HFFc6 (cell line): ENCODE measurements at regions not wholly inside any gene's neighbourhood (a gene's known extent, or its start where the extent isn't known, plus 50 kb on each side); places are given as distances from the start of the nearest gene placed in this dataset. TPM values are rescaled to one million over a fixed set of nuclear protein-coding genes. Genes with fewer than 3 reads are reported as not detected.
"Not testable (repeated sequence)": the region's sequence is repeated elsewhere in the genome, so short reads cannot be mapped to it uniquely, and the experiment has no call there.

Source experiments
- DNase-seq: peaks from one replicate; pipeline ENCODE4 v3.0.0-alpha.2; 2018
- H3K27ac Mint-ChIP-seq: 2 replicates; pipeline ENCODE4 v1.8.0; 2020; ENCODE audit warnings: mild to moderate bottlenecking, mixed read lengths
- H3K27me3 Mint-ChIP-seq: 2 replicates; pipeline ENCODE4 v1.8.0; 2021; ENCODE audit warnings: mild to moderate bottlenecking, moderate library complexity, mixed read lengths; ENCODE audit not compliant: insufficient read depth
- H3K36me3 Mint-ChIP-seq: 2 replicates; pipeline ENCODE4 v1.8.0; 2021; ENCODE audit warnings: low read depth, mixed read lengths
- H3K4me1 Mint-ChIP-seq: 2 replicates; pipeline ENCODE4 v1.8.0; 2020; ENCODE audit warnings: low read depth, mixed read lengths
- H3K4me3 Mint-ChIP-seq: 2 replicates; pipeline ENCODE4 v1.8.0; 2020; ENCODE audit warnings: mild to moderate bottlenecking, moderate library complexity, mixed read lengths
- H3K9me3 Mint-ChIP-seq: 2 replicates; pipeline ENCODE4 v1.8.0; 2020; ENCODE audit warnings: mild to moderate bottlenecking, mixed read lengths
- CTCF ChIP-seq: fragments of 200-600 bp; sonication (generic); IDR thresholded peaks from 2 replicates; pipeline ENCODE4 v1.5.0; 2021; ENCODE audit warnings: antibody characterized with exemption, mild to moderate bottlenecking
- microRNA-seq: library from miRNA; unstranded; fragments of <30 nt; microRNA quantifications from one replicate; pipeline ENCODE4, GENCODE V29; 2019

GRCh38 chr5:87210743-87211142 lies 56.9 kb upstream of the RASA1 start:
- H3K4me3 Mint-ChIP-seq: no peak overlapping the region
- peaks cover 41% of the 10 kb centered on the region for H3K4me1 Mint-ChIP-seq
- DNase-seq: no peak
- no peak overlapping the region for H3K27ac Mint-ChIP-seq
- peaks cover 14% of the 10 kb centered on the region for H3K36me3 Mint-ChIP-seq
- H3K9me3 Mint-ChIP-seq: no peaks in the 10 kb centered on the region
- TF ChIP-seq CTCF: no peak
- 0 out of 2 replicates have a peak, but pooled peaks cover 1% of the 10 kb centered on the region for H3K27me3 Mint-ChIP-seq

GRCh38 chr5:87211676-87212075 lies 56.0 kb upstream of the RASA1 start:
- no peak for DNase-seq
- Mint-ChIP-seq H3K27me3 (0 out of 2 replicates have a peak, but pooled peaks cover 1% of the 10 kb centered on the region), H3K27ac (no peak overlapping the region), H3K4me1 (peaks cover 41% of the 10 kb centered on the region), H3K4me3 (no peak overlapping the region), H3K9me3 (no peaks in the 10 kb centered on the region), H3K36me3 (peaks cover 14% of the 10 kb centered on the region)
- TF ChIP-seq CTCF: no peak

- H3K4me3 Mint-ChIP-seq: not testable (repeated sequence)
These were observed 55.5 kb upstream of the RASA1 start for GRCh38 chr5:87212183-87212582.

GRCh38 chr5:87217480-87217879 lies 50.2 kb upstream of the RASA1 start:
- H3K9me3 Mint-ChIP-seq, DNase-seq, H3K27ac Mint-ChIP-seq, H3K4me1 Mint-ChIP-seq, H3K4me3 Mint-ChIP-seq, H3K27me3 Mint-ChIP-seq: not testable (repeated sequence)
- peaks cover 14% of the 10 kb centered on the region for H3K36me3 Mint-ChIP-seq

More at GRCh38 chr5:87212183-87212582, 55.5 kb upstream of the RASA1 start:
- not testable (repeated sequence) for H3K9me3 Mint-ChIP-seq, DNase-seq, H3K27me3 Mint-ChIP-seq, H3K27ac Mint-ChIP-seq
- peaks cover 41% of the 10 kb centered on the region for H3K4me1 Mint-ChIP-seq
- peaks cover 14% of the 10 kb centered on the region for H3K36me3 Mint-ChIP-seq

Small RNAs in the stretch of these regions (microRNA-seq; reads per million reads assigned to microRNA genes)
- gene MIR4280: not detected
